Ramos (cell line): ENCODE measurements at regions not wholly inside any gene's neighbourhood (a gene's known extent, or its start where the extent isn't known, plus 50 kb on each side); places are given as distances from the start of the nearest gene placed in this dataset.

ENCODE experiments used
- in situ Hi-C: fragments of 300-500 bp; cut with MboI; formaldehyde crosslinking; loops from one replicate; pipeline ENCODE4 v1.14.3; 2022; ENCODE audit warnings: low sequenced_read_pairs; ENCODE audit not compliant: unreplicated experiment

DNA sequence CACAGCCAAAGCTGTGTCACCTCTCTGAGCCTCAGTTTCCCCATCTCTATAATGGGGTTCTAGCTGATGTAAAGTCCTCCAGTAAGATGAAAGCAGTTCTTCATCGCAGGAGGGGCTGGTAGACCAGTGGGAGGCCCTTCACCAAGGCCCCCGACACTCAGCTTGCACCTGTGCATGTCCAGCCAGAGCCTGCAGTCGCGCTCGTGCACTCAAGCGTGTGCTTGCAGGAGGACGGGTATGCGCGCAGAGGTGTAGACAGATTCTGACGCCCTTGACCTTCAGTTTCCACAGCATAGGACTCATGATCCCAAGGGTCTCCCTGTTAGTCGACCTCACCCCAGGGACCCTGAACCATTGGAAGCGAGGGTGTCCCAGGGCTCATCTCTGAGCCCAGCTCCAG lies 633.7 kb downstream of the TBC1D22A start:
- in situ Hi-C loops = no loop called here

GRCh38 chr22:47395481-47395880 lies 633.0 kb downstream of the TBC1D22A start:
- in situ Hi-C loops = no loop called here

GRCh38 chr22:47394504-47395440 lies 632.3 kb downstream of the TBC1D22A start:
- in situ Hi-C loops = no loop called here

- in situ Hi-C loops = no loop called here
These were observed 630.7 kb downstream of the TBC1D22A start for GRCh38 chr22:47393191-47393590.

DNA sequence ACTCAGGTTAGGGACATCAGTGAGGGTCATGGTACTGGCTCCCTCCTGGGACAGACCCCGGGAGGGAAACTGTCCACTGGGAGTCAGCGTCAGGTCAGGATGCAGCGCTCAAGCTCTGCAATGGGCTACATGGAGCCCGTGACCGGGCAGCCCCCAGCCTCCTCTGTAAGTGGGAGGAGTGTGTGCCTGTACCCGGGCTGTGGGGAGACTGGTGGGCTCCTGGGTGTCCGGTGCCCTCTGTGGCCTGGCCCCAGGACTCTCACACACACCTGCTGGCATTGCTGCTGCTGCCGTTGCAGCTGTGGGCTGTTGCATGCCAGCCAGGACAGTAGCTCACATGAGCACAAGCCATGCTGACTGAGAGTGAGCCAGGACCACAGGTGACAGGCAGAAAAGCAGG lies 630.3 kb downstream of the TBC1D22A start:
- in situ Hi-C loops = no loop called here

- in situ Hi-C loops = no loop called here
These were observed 629.6 kb downstream of the TBC1D22A start for GRCh38 chr22:47392054-47392347.

- in situ Hi-C loops = no loop called here
These were observed 629.0 kb downstream of the TBC1D22A start for GRCh38 chr22:47391169-47392053.

- in situ Hi-C loops = no loop called here
These were observed 627.8 kb downstream of the TBC1D22A start for GRCh38 chr22:47390026-47390970.

GRCh38 chr22:47389201-47389600 lies 626.8 kb downstream of the TBC1D22A start:
- in situ Hi-C loops = no loop called here

GRCh38 chr22:47388778-47389177 lies 626.3 kb downstream of the TBC1D22A start:
- in situ Hi-C loops = no loop called here

DNA sequence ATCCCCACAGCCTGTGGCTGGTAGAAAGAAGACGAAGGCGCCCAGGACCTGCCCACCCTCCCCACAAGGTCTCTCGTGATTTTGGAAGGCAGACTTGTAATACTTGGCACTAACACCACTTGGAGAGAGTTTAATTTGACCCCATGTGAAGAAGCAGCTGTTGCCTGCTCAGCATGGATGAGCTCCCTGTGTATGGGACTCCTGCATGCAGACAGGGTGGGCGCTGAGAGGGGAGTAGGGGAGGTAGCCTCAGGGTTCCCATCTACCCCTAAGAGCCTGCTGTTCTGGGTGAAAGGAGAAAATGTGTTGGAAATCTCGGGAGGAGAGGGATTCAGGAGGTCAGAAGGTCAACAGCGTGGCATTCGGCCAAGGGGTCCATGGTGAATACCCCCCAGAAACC lies 625.9 kb downstream of the TBC1D22A start:
- in situ Hi-C loops = no loop called here

- in situ Hi-C loops = no loop called here
These were observed 624.5 kb downstream of the TBC1D22A start for GRCh38 chr22:47386812-47387510.

GRCh38 chr22:47384977-47385376 lies 622.5 kb downstream of the TBC1D22A start:
- in situ Hi-C loops = no loop called here

- in situ Hi-C loops = no loop called here
These were observed 619.9 kb downstream of the TBC1D22A start for GRCh38 chr22:47382164-47382890.

DNA sequence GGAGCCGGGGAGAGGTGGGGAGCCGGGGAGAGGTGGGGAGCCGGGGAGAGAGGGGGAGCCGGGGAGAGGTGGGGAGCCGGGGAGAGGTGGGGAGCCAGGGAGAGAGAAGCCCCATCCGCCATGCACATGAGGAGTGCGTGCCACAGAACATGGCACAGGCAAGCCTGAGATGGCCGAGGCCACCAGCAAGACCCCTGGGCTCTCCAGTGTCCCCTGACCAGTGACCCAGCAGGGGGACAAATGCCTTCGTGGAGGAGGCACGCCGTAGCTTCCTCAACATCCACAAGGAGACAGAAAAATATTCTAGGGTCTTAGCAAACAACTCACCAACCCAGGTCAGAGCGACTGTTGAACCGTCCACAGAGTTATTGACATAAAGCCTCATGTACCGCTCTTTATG lies 618.8 kb downstream of the TBC1D22A start:
- in situ Hi-C loops = no loop called here

GRCh38 chr22:47380692-47381091 lies 618.2 kb downstream of the TBC1D22A start:
- in situ Hi-C loops = no loop called here

DNA sequence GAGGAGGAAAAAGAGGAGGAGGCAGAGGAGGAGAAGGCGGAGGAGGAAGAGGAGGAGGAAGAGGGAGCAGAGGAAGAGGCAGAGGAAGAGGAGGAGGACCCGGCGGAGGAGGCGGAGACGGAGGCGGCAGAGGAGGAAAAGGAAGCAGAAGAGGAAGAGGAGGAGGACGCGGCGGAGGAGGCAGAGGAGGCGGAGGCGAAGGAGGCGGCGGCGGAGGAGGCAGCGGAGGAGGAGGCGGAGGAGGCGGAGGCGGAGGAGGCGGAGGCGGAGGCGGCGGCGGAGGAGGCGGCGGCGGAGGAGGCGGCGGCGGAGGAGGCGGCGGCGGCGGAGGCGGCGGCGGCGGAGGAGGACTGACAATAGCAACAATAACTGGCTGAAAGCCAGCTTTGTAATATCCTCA lies 616.6 kb downstream of the TBC1D22A start:
- in situ Hi-C loops = no loop called here

DNA sequence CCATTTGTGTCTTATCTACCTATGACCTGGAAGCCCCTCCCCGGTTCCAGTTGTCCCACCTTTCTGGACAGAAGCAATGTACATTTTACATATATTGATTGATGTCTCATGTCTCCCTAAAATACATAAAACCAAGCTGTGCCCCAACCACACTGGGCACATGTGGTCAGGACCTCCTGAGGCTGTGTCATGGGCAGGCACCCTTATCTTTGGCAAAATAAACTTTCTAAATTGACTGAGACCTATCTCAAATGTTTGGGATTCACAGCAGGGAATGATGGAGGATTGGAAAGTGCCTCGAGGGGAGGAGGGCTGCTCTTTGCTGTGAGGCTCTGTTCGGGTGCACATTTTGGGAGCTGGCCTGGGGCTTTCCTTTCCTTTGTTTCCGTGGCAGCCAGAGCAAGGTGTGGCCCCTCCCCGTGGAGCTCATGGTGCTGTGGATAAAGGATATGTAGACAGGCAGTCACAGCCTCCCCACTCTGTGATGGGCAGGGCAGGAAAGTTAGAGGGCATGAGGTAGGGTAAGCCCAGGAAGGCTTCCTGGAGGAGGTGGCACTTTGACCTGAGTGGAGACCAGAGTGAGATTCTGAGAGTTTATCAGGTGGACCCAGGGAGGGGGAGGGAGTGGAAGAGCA lies 615.6 kb downstream of the TBC1D22A start:
- in situ Hi-C loops = no loop called here
